ENCODE measurements at regions not wholly inside any gene's neighbourhood (a gene's known extent, or its start where the extent isn't known, plus 50 kb on each side); places are given as distances from the start of the nearest gene placed in this dataset.
"Not testable (repeated sequence)": the region's sequence is repeated elsewhere in the genome, so short reads cannot be mapped to it uniquely, and the experiment has no call there.

- DNase-seq (ENCODE audit: low spot score); intact Hi-C loops (cut with DNase I): not testable (repeated sequence)
These were observed 268.0 kb downstream of the C16orf95 start for GRCh38 chr16:87049216-87049615.

GRCh38 chr16:87050142-87050541 lies 267.1 kb downstream of the C16orf95 start:
- intact Hi-C loops (cut with DNase I), result no loop called here

GRCh38 chr16:87051526-87052320 lies 265.5 kb downstream of the C16orf95 start:
- peak; percentile 48 for DNase-seq (ENCODE audit: low spot score)
- intact Hi-C loops (cut with DNase I), result no loop called here

More at GRCh38 chr16:87050142-87050541, 267.1 kb downstream of the C16orf95 start:
- peak; percentile 29 for DNase-seq (ENCODE audit: low spot score)

- intact Hi-C loops (cut with DNase I), result no loop called here
- DNase-seq (ENCODE audit: low spot score), result peak; percentile 69
These were observed 264.7 kb downstream of the C16orf95 start for GRCh38 chr16:87052506-87052905.

- peak; percentile 76 for DNase-seq (ENCODE audit: low spot score)
- intact Hi-C loops (cut with DNase I), result no loop called here
These were observed 263.9 kb downstream of the C16orf95 start for GRCh38 chr16:87053016-87053982.

- intact Hi-C loops (cut with DNase I), result no loop called here
- DNase-seq (ENCODE audit: low spot score), result peak; percentile 5
These were observed 263.0 kb downstream of the C16orf95 start for GRCh38 chr16:87054154-87054553.

GRCh38 chr16:87054856-87055255 lies 262.3 kb downstream of the C16orf95 start:
- intact Hi-C loops (cut with DNase I), result loop anchor here in 1 of 2 donors (5.0 kb wide), 2 partner anchors 222 to 293 kb away; no protein-coding TSS in a partner anchor

GRCh38 chr16:87056083-87056482 lies 261.1 kb downstream of the C16orf95 start:
- peak; percentile 11 for DNase-seq (ENCODE audit: low spot score)
- intact Hi-C loops (cut with DNase I), result loop anchor here in 1 of 2 donors (5.0 kb wide), 2 partner anchors 221 to 294 kb away; no protein-coding TSS in a partner anchor

More at GRCh38 chr16:87054856-87055255, 262.3 kb downstream of the C16orf95 start:
- DNase-seq (ENCODE audit: low spot score), result peak; percentile 2

GRCh38 chr16:87056551-87056950 lies 260.6 kb downstream of the C16orf95 start:
- no peak for DNase-seq (ENCODE audit: low spot score)
- intact Hi-C loops (cut with DNase I), result loop anchor here in 1 of 2 donors (5.0 kb wide), 2 partner anchors 221 to 294 kb away; no protein-coding TSS in a partner anchor

GRCh38 chr16:87057211-87057881 lies 259.8 kb downstream of the C16orf95 start:
- intact Hi-C loops (cut with DNase I), result loop anchor here in 1 of 2 donors (5.0 kb wide), 2 partner anchors 220 to 295 kb away; no protein-coding TSS in a partner anchor
- peak; percentile 60 for DNase-seq (ENCODE audit: low spot score)

- DNase-seq (ENCODE audit: low spot score), result peak; percentile 67
- intact Hi-C loops (cut with DNase I), result loop anchor here in 1 of 2 donors (5.0 kb wide), 2 partner anchors 219 to 296 kb away; no protein-coding TSS in a partner anchor
These were observed 259.1 kb downstream of the C16orf95 start for GRCh38 chr16:87057951-87058560.

GRCh38 chr16:87058728-87059250 lies 258.4 kb downstream of the C16orf95 start:
- DNase-seq (ENCODE audit: low spot score), result peak; percentile 72
- intact Hi-C loops (cut with DNase I), result loop anchor here in 1 of 2 donors (5.0 kb wide), 2 partner anchors 219 to 296 kb away; no protein-coding TSS in a partner anchor

- no peak for DNase-seq (ENCODE audit: low spot score)
- intact Hi-C loops (cut with DNase I), result loop anchor here in 1 of 2 donors (2.0 kb wide), 1 partner anchor 496 kb away; no protein-coding TSS in a partner anchor
These were observed 256.9 kb downstream of the C16orf95 start for GRCh38 chr16:87060034-87060986.

- intact Hi-C loops (cut with DNase I), result loop anchor here in 1 of 2 donors (2.0 kb wide), 1 partner anchor 497 kb away; no protein-coding TSS in a partner anchor
These were observed 255.8 kb downstream of the C16orf95 start for GRCh38 chr16:87061243-87061920.

GRCh38 chr16:87062569-87063442 lies 254.4 kb downstream of the C16orf95 start:
- DNase-seq (ENCODE audit: low spot score), result peak; percentile 92
- intact Hi-C loops (cut with DNase I), result loop anchor here in 1 of 2 donors (2.0 kb wide), 1 partner anchor 494 kb away; no protein-coding TSS in a partner anchor

More at GRCh38 chr16:87061243-87061920, 255.8 kb downstream of the C16orf95 start:
- DNase-seq (ENCODE audit: low spot score), result no peak
